KMS-11 (cell line): ENCODE measurements at regions not wholly inside any gene's neighbourhood (a gene's known extent, or its start where the extent isn't known, plus 50 kb on each side); places are given as distances from the start of the nearest gene placed in this dataset.

Source experiments
- H2AFZ ChIP-seq: fragments of 200-600 bp; sonication (generic); 2 replicates; pipeline ENCODE4 v1.6.1; 2016; ENCODE audit warnings: antibody characterized with exemption, mixed run types, low read depth
- H3K27ac ChIP-seq: fragments of 200-600 bp; sonication (generic); 2 replicates; pipeline ENCODE4 v1.6.1; 2016; ENCODE audit warnings: mild to moderate bottlenecking, mixed run types
- H3K27me3 ChIP-seq: fragments of 200-600 bp; sonication (generic); 2 replicates; pipeline ENCODE4 v1.6.1; 2017; ENCODE audit warnings: mild to moderate bottlenecking, low read depth, mixed run types, moderate library complexity; ENCODE audit not compliant: insufficient read depth
- H3K36me3 ChIP-seq: fragments of 200-600 bp; sonication (generic); 2 replicates; pipeline ENCODE4 v1.6.1; 2017; ENCODE audit warnings: mild to moderate bottlenecking, mixed run types; ENCODE audit not compliant: insufficient read depth
- H3K4me1 ChIP-seq: fragments of 200-600 bp; sonication (generic); 2 replicates; pipeline ENCODE4 v1.6.1; 2016; ENCODE audit warnings: mild to moderate bottlenecking, low read depth, mixed run types; ENCODE audit not compliant: poor library complexity, severe bottlenecking
- H3K4me2 ChIP-seq: fragments of 200-600 bp; sonication (generic); 2 replicates; pipeline ENCODE4 v1.7.0; 2016; ENCODE audit warnings: mild to moderate bottlenecking, mixed run types
- H3K4me3 ChIP-seq: fragments of 200-600 bp; sonication (generic); IDR thresholded peaks from 2 replicates; pipeline ENCODE4 v1.6.1; 2017; ENCODE audit warnings: low read depth, low read length, mixed read lengths; ENCODE audit not compliant: insufficient read depth
- H3K79me2 ChIP-seq: fragments of 200-600 bp; sonication (generic); 2 replicates; pipeline ENCODE4 v1.6.1; 2016; ENCODE audit warnings: low read depth, mixed run types; ENCODE audit not compliant: insufficient read depth
- H3K9ac ChIP-seq: fragments of 200-600 bp; sonication (generic); 2 replicates; pipeline ENCODE4 v1.6.1; 2016; ENCODE audit warnings: mild to moderate bottlenecking, mixed run types
- H4K20me1 ChIP-seq: fragments of 200-600 bp; sonication (generic); 2 replicates; pipeline ENCODE4 v1.6.1; 2016; ENCODE audit warnings: mild to moderate bottlenecking, mixed run types; ENCODE audit not compliant: insufficient read depth
- CTCF ChIP-seq: fragments of 200-600 bp; sonication (generic); conservative IDR thresholded peaks from 2 replicates; pipeline ENCODE4 v1.6.1; 2017; ENCODE audit warnings: low read depth, mild to moderate bottlenecking, antibody characterized with exemption, low read length, moderate library complexity, mixed read lengths

DNA sequence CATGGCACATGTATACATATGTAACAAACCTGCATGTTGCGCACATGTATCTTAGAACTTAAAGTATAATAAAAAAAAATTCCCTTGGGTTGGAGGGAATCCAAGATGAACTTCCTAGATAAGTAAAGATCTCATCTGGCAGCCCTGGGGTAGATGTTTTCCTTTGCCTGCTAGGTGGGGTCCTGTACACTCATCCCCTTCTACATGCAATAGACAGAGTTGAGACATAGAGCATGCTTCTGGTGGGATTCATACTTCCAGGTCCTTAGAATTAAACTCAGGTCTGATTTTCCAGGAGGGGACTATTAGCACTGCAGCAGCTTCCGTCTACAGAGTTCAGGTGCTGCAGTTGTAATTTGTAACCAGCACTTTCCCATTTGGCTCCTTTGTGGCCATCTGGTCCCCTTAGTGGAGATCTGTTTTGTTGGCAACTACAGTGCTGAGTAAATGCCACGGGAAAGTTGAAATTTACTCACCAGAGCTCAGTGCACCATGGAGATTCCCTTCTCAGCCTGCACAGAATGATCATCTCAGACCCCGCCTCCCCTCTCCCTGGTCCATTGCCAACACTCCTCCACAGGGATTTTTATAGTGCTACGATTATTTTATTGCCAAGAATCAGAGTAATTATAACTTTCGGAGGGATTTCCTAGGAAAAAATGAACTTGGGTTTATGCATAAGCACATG is 220.1 kb upstream of the E2F8 start:
- Histone ChIP-seq H3K79me2 (peaks cover 3% of the 10 kb centered on the region; the same call in 1 of the 2 replicates), H4K20me1 (no peaks in the 10 kb centered on the region), H3K36me3 (no peaks in the 10 kb centered on the region), H3K4me2 (no peak overlapping the region), H2AFZ (no peak overlapping the region), H3K27ac (no peak overlapping the region), H3K4me1 (peaks cover 33% of the 10 kb centered on the region), H3K27me3 (no peaks in the 10 kb centered on the region), H3K9ac (no peak overlapping the region), H3K4me3 (no peak overlapping the region)
- TF ChIP-seq CTCF: no peak

GRCh38 chr11:19459240-19459639 is 218.5 kb upstream of the E2F8 start:
- Histone ChIP-seq H3K27ac (no peak overlapping the region), H3K4me3 (no peak overlapping the region), H2AFZ (no peak overlapping the region), H3K9ac (no peak overlapping the region), H3K79me2 (no peaks in the 10 kb centered on the region; the same call in 1 of the 2 replicates), H3K36me3 (no peaks in the 10 kb centered on the region), H3K4me1 (peaks cover 18% of the 10 kb centered on the region), H3K27me3 (no peaks in the 10 kb centered on the region), H3K4me2 (no peak overlapping the region), H4K20me1 (no peaks in the 10 kb centered on the region)
- TF ChIP-seq CTCF: no peak

GRCh38 chr11:19458721-19459120 is 218.0 kb upstream of the E2F8 start:
- Histone ChIP-seq H3K4me2 (no peak overlapping the region), H4K20me1 (no peaks in the 10 kb centered on the region), H3K27me3 (no peaks in the 10 kb centered on the region), H2AFZ (no peak overlapping the region), H3K36me3 (no peaks in the 10 kb centered on the region), H3K4me1 (peaks cover 14% of the 10 kb centered on the region), H3K4me3 (no peak overlapping the region), H3K79me2 (no peaks in the 10 kb centered on the region; the same call in 1 of the 2 replicates), H3K9ac (no peak overlapping the region), H3K27ac (no peak overlapping the region)
- TF ChIP-seq CTCF: no peak

DNA sequence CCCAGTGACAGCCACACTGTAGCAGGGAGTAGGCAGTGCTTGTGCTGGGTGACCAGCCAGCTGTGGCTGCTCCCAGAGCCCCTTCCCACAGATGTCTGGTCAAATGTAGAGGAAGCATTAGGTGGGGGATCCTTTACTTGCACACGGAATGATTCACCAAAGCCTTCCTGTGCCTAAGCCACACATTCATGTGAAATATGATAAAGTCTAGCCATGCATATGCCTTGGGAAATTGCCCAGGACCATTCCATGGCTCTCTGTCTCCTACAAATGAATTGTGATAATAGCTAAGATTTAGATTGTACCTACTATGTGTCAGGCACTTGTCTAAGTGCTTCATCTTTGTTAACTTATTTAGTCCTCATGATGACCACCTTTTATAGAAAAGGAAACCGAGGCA is 217.5 kb upstream of the E2F8 start:
- no peaks in the 10 kb centered on the region for H4K20me1 ChIP-seq
- no peak overlapping the region for H3K27ac ChIP-seq
- H3K79me2 ChIP-seq: no peaks in the 10 kb centered on the region; the same call in 1 of the 2 replicates
- H3K36me3 ChIP-seq: no peaks in the 10 kb centered on the region
- peaks cover 12% of the 10 kb centered on the region for H3K4me1 ChIP-seq
- no peak overlapping the region for H3K4me2 ChIP-seq
- H3K9ac ChIP-seq: no peak overlapping the region
- H3K27me3 ChIP-seq: no peaks in the 10 kb centered on the region
- no peak overlapping the region for H3K4me3 ChIP-seq
- no peak for TF ChIP-seq CTCF
- no peak overlapping the region for H2AFZ ChIP-seq
